ENCODE measurements at regions not wholly inside any gene's neighbourhood (a gene's known extent, or its start where the extent isn't known, plus 50 kb on each side); places are given as distances from the start of the nearest gene placed in this dataset.

DNA sequence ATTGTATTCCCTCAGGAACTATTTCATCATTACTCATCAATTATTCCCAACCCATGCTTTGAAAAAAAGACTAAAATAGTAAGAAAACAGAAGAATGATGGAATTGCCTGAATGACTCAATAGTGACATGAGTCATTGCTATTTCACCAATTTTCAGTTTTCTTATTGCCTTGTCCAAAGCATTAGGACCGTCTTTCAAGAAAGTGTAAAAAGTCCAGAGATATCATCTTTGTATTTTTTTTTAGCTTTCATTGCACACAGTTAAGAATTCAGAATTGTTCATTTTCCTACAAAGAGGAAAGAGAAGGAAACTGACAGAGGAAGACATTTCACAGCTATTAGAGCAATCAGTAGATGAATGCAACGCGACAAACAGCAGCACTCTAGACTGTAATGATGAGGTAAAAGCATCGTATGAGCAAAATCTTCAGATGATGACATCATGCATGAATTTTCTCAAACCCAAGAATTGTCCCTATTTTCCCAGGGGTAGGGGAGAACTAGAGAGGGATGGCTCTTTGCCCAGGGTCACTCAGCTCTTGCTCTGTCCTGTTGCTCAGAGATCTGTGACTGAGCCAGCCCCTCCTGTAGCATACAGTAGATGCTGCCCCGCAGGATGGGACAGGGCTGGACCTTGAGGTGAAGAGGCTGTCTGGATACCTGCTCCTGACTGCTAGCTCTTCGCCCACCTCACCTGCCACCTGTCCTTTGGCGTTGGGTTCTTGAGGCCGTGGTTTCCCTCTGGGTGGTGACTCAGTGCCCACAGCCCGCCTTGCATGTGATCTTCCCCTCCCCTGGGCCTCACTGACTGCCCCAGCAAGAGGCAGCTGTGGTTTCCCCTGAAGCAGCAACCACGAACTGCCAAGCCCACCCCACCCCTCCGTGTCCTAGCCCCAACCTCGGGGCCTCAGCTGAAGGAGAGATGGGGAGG is 84.8 kb downstream of the PPCDC start:
- TF ChIP-seq, protein P1, sequence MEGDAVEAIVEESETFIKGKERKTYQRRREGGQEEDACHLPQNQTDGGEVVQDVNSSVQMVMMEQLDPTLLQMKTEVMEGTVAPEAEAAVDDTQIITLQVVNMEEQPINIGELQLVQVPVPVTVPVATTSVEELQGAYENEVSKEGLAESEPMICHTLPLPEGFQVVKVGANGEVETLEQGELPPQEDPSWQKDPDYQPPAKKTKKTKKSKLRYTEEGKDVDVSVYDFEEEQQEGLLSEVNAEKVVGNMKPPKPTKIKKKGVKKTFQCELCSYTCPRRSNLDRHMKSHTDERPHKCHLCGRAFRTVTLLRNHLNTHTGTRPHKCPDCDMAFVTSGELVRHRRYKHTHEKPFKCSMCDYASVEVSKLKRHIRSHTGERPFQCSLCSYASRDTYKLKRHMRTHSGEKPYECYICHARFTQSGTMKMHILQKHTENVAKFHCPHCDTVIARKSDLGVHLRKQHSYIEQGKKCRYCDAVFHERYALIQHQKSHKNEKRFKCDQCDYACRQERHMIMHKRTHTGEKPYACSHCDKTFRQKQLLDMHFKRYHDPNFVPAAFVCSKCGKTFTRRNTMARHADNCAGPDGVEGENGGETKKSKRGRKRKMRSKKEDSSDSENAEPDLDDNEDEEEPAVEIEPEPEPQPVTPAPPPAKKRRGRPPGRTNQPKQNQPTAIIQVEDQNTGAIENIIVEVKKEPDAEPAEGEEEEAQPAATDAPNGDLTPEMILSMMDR (tag by site-specific recombination; IDR thresholded peaks at IDR 0.05): no peak
- TF ChIP-seq, protein P2, sequence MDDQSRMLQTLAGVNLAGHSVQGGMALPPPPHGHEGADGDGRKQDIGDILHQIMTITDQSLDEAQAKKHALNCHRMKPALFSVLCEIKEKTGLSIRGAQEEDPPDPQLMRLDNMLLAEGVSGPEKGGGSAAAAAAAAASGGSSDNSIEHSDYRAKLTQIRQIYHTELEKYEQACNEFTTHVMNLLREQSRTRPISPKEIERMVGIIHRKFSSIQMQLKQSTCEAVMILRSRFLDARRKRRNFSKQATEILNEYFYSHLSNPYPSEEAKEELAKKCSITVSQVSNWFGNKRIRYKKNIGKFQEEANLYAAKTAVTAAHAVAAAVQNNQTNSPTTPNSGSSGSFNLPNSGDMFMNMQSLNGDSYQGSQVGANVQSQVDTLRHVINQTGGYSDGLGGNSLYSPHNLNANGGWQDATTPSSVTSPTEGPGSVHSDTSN (CRISPR knock-in tag; IDR thresholded peaks at IDR 0.05): no peak
